ENCODE measurements at regions not wholly inside any gene's neighbourhood (a gene's known extent, or its start where the extent isn't known, plus 50 kb on each side); places are given as distances from the start of the nearest gene placed in this dataset.
"Not testable (repeated sequence)": the region's sequence is repeated elsewhere in the genome, so short reads cannot be mapped to it uniquely, and the experiment has no call there.

DNA sequence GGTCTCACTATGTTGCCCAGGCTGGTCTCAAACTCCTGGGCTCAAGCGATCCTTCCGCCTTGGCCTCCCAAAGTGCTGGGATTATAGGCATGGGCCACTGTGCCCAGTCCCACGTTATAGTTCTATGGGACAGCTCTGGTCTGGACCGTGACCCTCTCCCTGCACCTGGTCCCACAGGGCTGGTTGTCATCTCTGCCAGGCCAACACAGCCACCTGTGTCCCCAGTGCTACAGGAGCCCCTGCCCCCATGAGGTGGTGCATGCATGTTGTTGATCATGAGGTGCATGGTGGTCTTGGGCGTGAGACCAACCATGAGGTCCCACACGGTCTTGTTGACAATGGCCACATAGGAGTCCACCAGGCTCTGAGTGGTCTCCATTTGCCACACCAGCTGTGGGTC is 51.0 kb upstream of the UBE2Q2 start:
- H3K9me3 Mint-ChIP-seq; H3K4me3 Mint-ChIP-seq; H3K36me3 Mint-ChIP-seq (ENCODE audit: low read depth); H3K4me1 Mint-ChIP-seq; DNase-seq (ENCODE audit: low read depth, low spot score); H3K27ac Mint-ChIP-seq (ENCODE audit: unreplicated experiment): not testable (repeated sequence)
- peaks cover 16% of the 10 kb centered on the region for H3K27me3 Mint-ChIP-seq (ENCODE audit: low read depth)

DNA sequence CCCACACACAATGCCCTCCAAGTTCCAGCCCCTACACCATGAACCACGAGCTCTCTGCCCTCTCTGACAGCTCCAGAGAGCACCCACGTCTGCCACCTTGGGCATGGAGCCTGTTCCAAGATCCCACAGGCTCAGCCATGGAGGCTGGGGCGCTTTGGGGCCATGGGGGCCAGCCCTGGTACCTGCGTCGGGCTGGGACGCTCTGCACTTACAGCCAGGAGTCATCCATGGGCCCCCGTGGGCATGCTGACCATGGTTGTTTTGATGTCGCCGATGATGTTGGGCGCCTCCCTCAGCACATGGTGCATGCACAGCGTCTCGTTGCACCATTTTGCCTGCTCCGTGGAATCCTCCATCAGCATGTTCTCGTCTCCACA is 51.9 kb upstream of the UBE2Q2 start:
- Mint-ChIP-seq H3K9me3 (no peaks in the 10 kb centered on the region), H3K27ac (ENCODE audit: unreplicated experiment) (no peak overlapping the region), H3K4me1 (peaks cover 6% of the 10 kb centered on the region), H3K36me3 (ENCODE audit: low read depth) (no peaks in the 10 kb centered on the region), H3K4me3 (no peak overlapping the region), H3K27me3 (ENCODE audit: low read depth) (peaks cover 19% of the 10 kb centered on the region)
- no peak for DNase-seq (ENCODE audit: low read depth, low spot score)
- TF ChIP-seq, protein P1, sequence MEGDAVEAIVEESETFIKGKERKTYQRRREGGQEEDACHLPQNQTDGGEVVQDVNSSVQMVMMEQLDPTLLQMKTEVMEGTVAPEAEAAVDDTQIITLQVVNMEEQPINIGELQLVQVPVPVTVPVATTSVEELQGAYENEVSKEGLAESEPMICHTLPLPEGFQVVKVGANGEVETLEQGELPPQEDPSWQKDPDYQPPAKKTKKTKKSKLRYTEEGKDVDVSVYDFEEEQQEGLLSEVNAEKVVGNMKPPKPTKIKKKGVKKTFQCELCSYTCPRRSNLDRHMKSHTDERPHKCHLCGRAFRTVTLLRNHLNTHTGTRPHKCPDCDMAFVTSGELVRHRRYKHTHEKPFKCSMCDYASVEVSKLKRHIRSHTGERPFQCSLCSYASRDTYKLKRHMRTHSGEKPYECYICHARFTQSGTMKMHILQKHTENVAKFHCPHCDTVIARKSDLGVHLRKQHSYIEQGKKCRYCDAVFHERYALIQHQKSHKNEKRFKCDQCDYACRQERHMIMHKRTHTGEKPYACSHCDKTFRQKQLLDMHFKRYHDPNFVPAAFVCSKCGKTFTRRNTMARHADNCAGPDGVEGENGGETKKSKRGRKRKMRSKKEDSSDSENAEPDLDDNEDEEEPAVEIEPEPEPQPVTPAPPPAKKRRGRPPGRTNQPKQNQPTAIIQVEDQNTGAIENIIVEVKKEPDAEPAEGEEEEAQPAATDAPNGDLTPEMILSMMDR (conservative IDR thresholded peaks at IDR 0.05): no peak

DNA sequence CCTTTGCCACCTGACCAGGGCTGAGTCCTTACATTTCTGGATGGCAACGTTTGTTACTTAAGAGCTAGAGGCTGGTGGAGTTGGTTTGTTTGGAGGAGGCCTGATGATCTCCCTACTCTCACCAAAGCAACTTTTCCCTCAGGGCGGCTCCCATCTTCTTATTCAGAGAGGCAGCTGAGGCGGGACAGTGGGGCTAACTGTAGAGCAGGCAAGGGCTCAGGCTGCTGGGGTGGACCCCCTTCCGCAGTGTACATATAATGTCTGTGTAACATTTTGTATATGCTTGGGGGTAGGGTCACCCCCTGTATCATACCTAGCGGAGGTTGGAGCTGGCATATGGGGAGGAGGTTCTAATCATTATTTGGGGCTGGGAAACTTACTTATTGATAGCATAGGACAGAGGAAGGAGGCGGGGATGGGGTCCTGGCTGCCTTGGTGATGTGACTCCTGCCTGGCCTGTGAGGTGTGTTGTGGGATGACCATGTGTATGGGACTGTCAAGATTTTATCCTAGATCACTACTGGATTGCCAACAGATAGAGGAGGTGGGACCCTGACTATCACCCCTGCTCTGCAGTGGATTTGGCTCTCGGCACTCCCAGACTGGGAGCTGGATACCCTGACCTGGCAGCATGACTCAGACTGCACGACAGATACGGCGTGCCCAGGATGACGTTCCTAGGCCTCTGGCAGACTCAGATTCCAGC is 52.5 kb upstream of the UBE2Q2 start:
- Mint-ChIP-seq H3K36me3 (ENCODE audit: low read depth) (no peaks in the 10 kb centered on the region), H3K27me3 (ENCODE audit: low read depth) (peaks cover 24% of the 10 kb centered on the region), H3K4me3 (no peak overlapping the region), H3K9me3 (no peaks in the 10 kb centered on the region), H3K4me1 (peaks cover 10% of the 10 kb centered on the region), H3K27ac (ENCODE audit: unreplicated experiment) (no peak overlapping the region)
- no peak for DNase-seq (ENCODE audit: low read depth, low spot score)
- TF ChIP-seq, protein P1 (conservative IDR thresholded peaks at IDR 0.05): no peak

DNA sequence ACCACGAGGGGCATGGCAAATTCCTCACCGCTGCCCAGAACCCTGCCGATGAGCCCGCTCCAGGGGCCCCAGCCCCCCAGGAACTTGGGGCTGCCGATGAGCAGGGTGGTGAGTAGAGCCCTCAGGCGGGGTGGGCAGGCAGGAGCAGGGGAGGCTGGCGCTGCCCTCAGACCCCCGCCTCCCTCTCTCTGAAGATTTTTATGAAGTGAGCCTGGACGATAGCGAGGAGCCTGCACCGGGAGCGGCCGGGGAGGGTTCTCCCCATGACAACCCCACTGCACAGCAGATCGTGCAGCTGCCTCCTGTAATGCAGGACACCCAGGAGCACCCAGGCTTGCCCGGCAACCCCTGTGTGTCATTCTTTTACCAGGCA is 56.7 kb upstream of the UBE2Q2 start:
- no peaks in the 10 kb centered on the region for H3K36me3 Mint-ChIP-seq (ENCODE audit: low read depth)
- H3K27me3 Mint-ChIP-seq (ENCODE audit: low read depth): peaks cover 32% of the 10 kb centered on the region
- H3K4me3 Mint-ChIP-seq: no peak overlapping the region
- H3K9me3 Mint-ChIP-seq: no peaks in the 10 kb centered on the region
- DNase-seq (ENCODE audit: low read depth, low spot score): no peak
- no peak overlapping the region for H3K27ac Mint-ChIP-seq (ENCODE audit: unreplicated experiment)
- peaks cover 5% of the 10 kb centered on the region for H3K4me1 Mint-ChIP-seq
- TF ChIP-seq, protein P1 (conservative IDR thresholded peaks at IDR 0.05): no peak

DNA sequence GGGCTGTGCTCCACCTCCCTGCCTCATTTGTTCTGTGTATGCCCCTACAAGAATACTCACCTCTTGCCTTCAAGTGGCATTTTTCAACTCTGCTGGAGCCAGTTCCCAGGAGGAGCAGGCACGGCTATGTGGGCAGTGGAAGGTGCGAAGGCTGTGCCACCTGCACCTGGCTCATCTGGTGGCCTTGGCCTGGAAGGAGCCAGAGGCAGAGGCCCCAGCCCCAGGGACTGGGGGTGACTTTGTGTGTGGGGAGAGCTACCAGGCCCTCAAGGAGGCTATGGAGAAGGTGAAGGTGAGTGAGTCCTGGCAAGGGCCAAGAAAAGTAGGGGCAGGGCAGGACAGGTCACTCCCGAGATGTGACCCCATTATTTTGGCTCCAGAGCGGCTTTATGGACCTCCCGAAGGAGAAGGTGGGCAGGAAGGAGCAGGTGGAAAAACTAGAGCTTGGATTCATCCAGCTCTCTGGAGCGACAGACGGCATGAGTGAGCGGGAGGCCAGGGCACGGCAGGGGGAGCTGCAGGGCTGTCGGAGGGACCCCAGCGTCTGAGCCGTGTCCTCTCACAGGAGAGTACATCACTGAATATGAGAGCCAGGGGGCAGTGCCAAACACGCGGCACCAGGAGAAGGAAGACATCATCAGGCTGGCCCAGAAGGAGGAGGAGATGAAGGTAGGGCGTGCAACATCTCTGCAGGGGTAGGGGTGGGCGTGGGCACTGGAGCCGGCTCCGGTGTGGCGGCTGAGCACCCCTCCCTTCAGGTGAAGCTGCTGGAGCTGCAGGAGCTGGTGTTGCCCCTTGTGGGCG is 57.3 kb upstream of the UBE2Q2 start:
- no peak overlapping the region for H3K27ac Mint-ChIP-seq (ENCODE audit: unreplicated experiment)
- H3K27me3 Mint-ChIP-seq (ENCODE audit: low read depth): peaks cover 32% of the 10 kb centered on the region
- H3K36me3 Mint-ChIP-seq (ENCODE audit: low read depth): no peaks in the 10 kb centered on the region
- no peaks in the 10 kb centered on the region for H3K9me3 Mint-ChIP-seq
- DNase-seq (ENCODE audit: low read depth, low spot score): peak; percentile 50
- H3K4me1 Mint-ChIP-seq: peaks cover 5% of the 10 kb centered on the region
- TF ChIP-seq, protein P1 (conservative IDR thresholded peaks at IDR 0.05): peak; percentile 36
- H3K4me3 Mint-ChIP-seq: peak overlapping the region; percentile 6

DNA sequence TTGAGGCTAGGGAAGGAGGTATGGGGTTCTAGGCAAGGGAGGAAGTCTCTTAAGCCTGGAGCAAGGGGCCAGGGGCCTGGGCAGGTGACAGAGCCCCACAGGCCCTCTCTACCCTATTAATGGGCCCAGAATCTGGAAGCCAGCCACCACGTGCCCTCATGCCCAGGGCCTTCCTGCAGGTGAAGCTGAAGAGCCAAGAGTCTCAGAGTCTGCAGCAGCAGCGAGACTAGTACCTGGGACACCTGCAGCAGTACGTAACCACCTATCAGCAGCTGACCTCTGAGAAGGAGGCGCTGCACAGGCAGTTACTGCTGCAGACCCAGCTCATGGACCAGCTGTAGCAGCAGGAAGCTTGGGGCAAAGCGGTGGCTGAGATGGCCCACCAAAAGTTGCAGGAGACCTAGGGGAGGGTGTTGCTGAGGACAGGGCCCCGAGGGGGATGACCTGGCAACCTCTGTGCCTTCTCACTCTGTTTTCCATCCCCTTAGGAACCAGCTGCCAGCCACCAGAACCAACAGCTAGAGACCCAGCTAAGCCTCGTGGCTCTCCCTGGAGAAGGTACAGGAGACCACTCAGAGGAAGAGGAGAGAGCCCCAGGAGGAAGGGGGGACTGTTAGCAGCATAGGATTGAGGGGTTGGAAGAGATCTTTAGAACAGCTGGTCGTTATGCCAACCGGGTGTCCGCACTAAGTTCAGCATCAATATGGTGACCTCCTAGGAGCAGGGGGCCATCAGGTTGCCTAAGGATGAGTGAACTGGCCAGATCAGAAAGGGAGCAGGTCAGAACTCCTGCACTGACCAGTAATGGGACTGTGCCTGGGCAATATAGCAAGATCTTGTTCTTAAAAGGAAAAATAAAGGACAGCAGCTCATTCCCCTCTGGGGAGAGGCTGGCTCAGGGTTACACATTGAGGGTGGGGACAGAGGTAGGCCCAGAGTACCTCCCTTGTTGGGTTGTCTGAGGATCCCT is 58.5 kb upstream of the UBE2Q2 start:
- H3K27ac Mint-ChIP-seq (ENCODE audit: unreplicated experiment); H3K9me3 Mint-ChIP-seq; H3K4me1 Mint-ChIP-seq; DNase-seq (ENCODE audit: low read depth, low spot score); H3K36me3 Mint-ChIP-seq (ENCODE audit: low read depth); H3K4me3 Mint-ChIP-seq: not testable (repeated sequence)
- peaks cover 29% of the 10 kb centered on the region for H3K27me3 Mint-ChIP-seq (ENCODE audit: low read depth)

DNA sequence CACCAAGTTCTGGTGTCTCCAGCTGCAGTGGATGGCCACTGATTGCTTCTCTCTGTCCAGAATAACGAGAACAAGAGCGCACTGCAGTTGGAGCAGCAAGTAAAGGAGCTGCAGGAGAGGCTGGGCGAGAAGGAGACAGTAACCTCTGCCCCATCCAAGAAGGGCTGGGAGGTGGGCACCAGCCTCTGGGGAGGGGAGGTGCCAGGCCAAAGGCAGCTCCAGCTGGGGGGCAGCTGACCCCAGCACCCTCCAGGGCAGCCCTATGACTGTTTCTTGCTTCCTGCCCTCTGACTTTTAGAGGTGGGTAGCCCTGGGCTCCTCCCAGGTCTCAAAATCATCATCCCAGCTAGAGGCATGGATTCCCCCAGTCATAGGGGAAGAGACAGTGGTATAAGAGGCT is 59.7 kb upstream of the UBE2Q2 start:
- H3K27ac Mint-ChIP-seq (ENCODE audit: unreplicated experiment); H3K4me1 Mint-ChIP-seq; H3K9me3 Mint-ChIP-seq; H3K36me3 Mint-ChIP-seq (ENCODE audit: low read depth); DNase-seq (ENCODE audit: low read depth, low spot score); H3K4me3 Mint-ChIP-seq: not testable (repeated sequence)
- peaks cover 27% of the 10 kb centered on the region for H3K27me3 Mint-ChIP-seq (ENCODE audit: low read depth)

All from neural crest cell (in vitro differentiated cells).